ENCODE measurements at regions not wholly inside any gene's neighbourhood (a gene's known extent, or its start where the extent isn't known, plus 50 kb on each side); places are given as distances from the start of the nearest gene placed in this dataset.

- TF ChIP-seq ZNF274 (IDR thresholded peaks at IDR 0.05; ENCODE audit: low read depth, low read length) (no peak), POLR2A (IDR thresholded peaks at IDR 0.05; ENCODE audit: borderline replicate concordance, extremely low read depth, insufficient read depth, insufficient read length) (no peak), EZH2phosphoT487 (IDR thresholded peaks at IDR 0.05; ENCODE audit: borderline replicate concordance) (no peak), SP1 (IDR thresholded peaks at IDR 0.05; ENCODE audit: low read depth) (no peak), ZFX (IDR thresholded peaks at IDR 0.05) (no peak), POLR2AphosphoS5 (IDR thresholded peaks at IDR 0.05; ENCODE audit: low read depth, low read length) (no peak), MAX (IDR thresholded peaks at IDR 0.05) (no peak), EZH2 (IDR thresholded peaks at IDR 0.05) (no peak), ELF1 (IDR thresholded peaks at IDR 0.05; ENCODE audit: borderline replicate concordance, low read depth) (no peak), REST (IDR thresholded peaks at IDR 0.05; ENCODE audit: low read depth) (no peak)
- TF ChIP-seq, protein P1, sequence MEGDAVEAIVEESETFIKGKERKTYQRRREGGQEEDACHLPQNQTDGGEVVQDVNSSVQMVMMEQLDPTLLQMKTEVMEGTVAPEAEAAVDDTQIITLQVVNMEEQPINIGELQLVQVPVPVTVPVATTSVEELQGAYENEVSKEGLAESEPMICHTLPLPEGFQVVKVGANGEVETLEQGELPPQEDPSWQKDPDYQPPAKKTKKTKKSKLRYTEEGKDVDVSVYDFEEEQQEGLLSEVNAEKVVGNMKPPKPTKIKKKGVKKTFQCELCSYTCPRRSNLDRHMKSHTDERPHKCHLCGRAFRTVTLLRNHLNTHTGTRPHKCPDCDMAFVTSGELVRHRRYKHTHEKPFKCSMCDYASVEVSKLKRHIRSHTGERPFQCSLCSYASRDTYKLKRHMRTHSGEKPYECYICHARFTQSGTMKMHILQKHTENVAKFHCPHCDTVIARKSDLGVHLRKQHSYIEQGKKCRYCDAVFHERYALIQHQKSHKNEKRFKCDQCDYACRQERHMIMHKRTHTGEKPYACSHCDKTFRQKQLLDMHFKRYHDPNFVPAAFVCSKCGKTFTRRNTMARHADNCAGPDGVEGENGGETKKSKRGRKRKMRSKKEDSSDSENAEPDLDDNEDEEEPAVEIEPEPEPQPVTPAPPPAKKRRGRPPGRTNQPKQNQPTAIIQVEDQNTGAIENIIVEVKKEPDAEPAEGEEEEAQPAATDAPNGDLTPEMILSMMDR (IDR thresholded peaks at IDR 0.05 in 2 of 3, conservative IDR thresholded peaks at IDR 0.05 in 1 of 3; ENCODE audit: borderline replicate concordance in 1 of 3, insufficient read depth in 1 of 3, low read depth in 2 of 3, low read length in 2 of 3): no peak
These were observed 92.9 kb downstream of the TFAP2C start for GRCh38 chr20:56722042-56722441.
